ENCODE measurements at regions not wholly inside any gene's neighbourhood (a gene's known extent, or its start where the extent isn't known, plus 50 kb on each side); places are given as distances from the start of the nearest gene placed in this dataset.

DNA sequence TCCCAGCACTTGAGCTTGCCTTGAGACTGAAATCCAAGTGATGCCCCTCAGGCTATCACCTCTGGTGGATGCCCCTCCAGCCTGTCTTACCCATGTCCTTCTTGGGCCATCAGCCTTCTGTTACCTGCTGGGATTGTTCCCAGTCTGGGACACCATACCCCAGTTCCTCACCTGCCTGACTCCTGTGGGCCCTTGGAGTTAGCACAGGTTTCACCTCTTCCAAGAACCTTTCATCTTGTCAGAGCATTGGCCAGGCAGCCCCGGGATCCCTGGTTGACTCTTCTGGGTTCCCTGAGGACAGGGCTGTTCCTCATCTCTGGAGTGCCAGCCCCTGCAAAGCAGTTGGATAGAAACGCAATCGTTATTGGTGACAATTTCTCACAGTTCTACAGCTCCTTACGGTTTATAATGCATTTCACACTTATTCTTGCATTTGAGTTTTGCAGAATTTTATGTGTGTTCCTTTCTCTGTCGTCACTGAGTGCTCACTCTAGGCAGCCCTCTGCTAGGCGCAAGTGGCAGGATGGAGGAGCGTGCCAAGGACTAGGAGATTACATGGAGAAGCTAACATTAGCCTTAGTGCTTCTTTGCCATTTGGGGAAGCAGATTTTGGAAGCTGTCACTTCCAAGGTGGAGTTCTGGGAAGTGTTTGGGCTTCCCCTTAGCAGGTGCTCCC lies 139.7 kb downstream of the DDX1 start:
- H3K27ac ChIP-seq (ENCODE audit: low read depth, low read length) = no peak overlapping the region
- no peak overlapping the region for H3K23ac ChIP-seq (ENCODE audit: insufficient read length)
- WGBS, 2 experiments (ENCODE audit: extremely low coverage in 1 of 2, insufficient coverage in 1 of 2, insufficient read length in 1 of 2, insufficient replicate concordance in 2 of 2, low coverage in 1 of 2, low lambda C conversion rate in 2 of 2, missing lambda C conversion rate in 1 of 2) = 83% methylated on average over 7 of the region's 7 CpGs; no CpG with 5 or more reads in 1 of the 2 experiments
- peaks cover 0 to 4% (median 0%) of the 10 kb centered on the region in 4 experiments; a peak in 1 of 7 replicates for H3K4me1 ChIP-seq (replicated peaks in 1 of 4; ENCODE audit: control insufficient read depth in 3 of 4, insufficient read depth in 4 of 4, low read length in 3 of 4)
- H2BK5ac ChIP-seq (ENCODE audit: low read depth, low read length) = no peak overlapping the region
- H3K4ac ChIP-seq (replicated peaks; ENCODE audit: insufficient read length, low read depth, low read length) = no peak overlapping the region
- FAIRE-seq (no peak), DNase-seq (ENCODE audit: low read depth in 1 of 2, low spot score in 2 of 2) (no peak)
- no peak overlapping the region for H2BK20ac ChIP-seq (ENCODE audit: low read length)
- ChIA-PET POLR2A (ENCODE audit: partially characterized antibody) (no interaction called here), CTCF (ENCODE audit: partially characterized antibody) (interaction anchor here (0.6 to 5.7 kb wide), 8 partner anchors 13 to 87 kb away, joined by 3 to 21 read pairs (median 3); no protein-coding TSS in a partner anchor)
- no peak overlapping the region for H3K14ac ChIP-seq (ENCODE audit: insufficient read length)
- H3K27me3 ChIP-seq (replicated peaks in 1 of 4; ENCODE audit: control insufficient read depth in 3 of 4, extremely low read depth in 1 of 4, insufficient read depth in 3 of 4, low read length in 3 of 4) = no peaks in the 10 kb centered on the region
- no peak overlapping the region for H2BK120ac ChIP-seq (replicated peaks; ENCODE audit: low read depth, low read length)
- no peak overlapping the region for H3K56ac ChIP-seq (replicated peaks; ENCODE audit: insufficient read length, low read depth, low read length)
- H2AFZ ChIP-seq (ENCODE audit: low read length) = no peak overlapping the region
- H3K9ac ChIP-seq (replicated peaks in 1 of 4; ENCODE audit: extremely low read depth in 1 of 4, low read depth in 3 of 4, low read length in 3 of 4) = no peak overlapping the region
- no peak for TF ChIP-seq NRF1 (IDR thresholded peaks at IDR 0.05; ENCODE audit: low read depth, low read length)
- no peak for TF ChIP-seq ZNF274 (IDR thresholded peaks at IDR 0.05; ENCODE audit: borderline replicate concordance, extremely low read depth, low read length)
- TF ChIP-seq RXRA (IDR thresholded peaks at IDR 0.05; ENCODE audit: insufficient read depth, low read depth, low read length) = no peak
- TF ChIP-seq, protein P1, sequence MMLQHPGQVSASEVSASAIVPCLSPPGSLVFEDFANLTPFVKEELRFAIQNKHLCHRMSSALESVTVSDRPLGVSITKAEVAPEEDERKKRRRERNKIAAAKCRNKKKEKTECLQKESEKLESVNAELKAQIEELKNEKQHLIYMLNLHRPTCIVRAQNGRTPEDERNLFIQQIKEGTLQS (IDR thresholded peaks at IDR 0.05; ENCODE audit: insufficient read depth, low read depth, low read length) = no peak
- no peak overlapping the region for H4K8ac ChIP-seq (ENCODE audit: extremely low read depth, insufficient read depth, low read length)
- H3K36me3 ChIP-seq (ENCODE audit: control insufficient read depth in 2 of 4, insufficient read depth in 4 of 4, low read length in 3 of 4) = no peaks in the 10 kb centered on the region
- H3K79me1 ChIP-seq (ENCODE audit: low read depth, low read length) = no peaks in the 10 kb centered on the region
- H3K18ac ChIP-seq (ENCODE audit: extremely low read depth, low read length) = no peak overlapping the region
- H4K5ac ChIP-seq (ENCODE audit: insufficient read length, low read depth, low read length) = no peak overlapping the region
- H4K20me1 ChIP-seq (replicated peaks in 1 of 2; ENCODE audit: control insufficient read depth in 1 of 2, insufficient read depth in 2 of 2, low read length in 2 of 2) = no peaks in the 10 kb centered on the region
- no peaks in the 10 kb centered on the region for H3K9me3 ChIP-seq (ENCODE audit: insufficient read depth in 2 of 2, low read depth in 1 of 2, low read length in 1 of 2)
- H3K79me2 ChIP-seq (ENCODE audit: control insufficient read depth in 1 of 2, insufficient read depth in 2 of 2, low read length in 2 of 2) = no peaks in the 10 kb centered on the region
- H3K4me3 ChIP-seq (ENCODE audit: extremely low read depth in 1 of 4, insufficient read depth in 2 of 4, low read depth in 3 of 4, low read length in 4 of 4) = no peak overlapping the region
- H2BK15ac ChIP-seq (ENCODE audit: low read length) = no peak overlapping the region
- no peaks in the 10 kb centered on the region for H3K23me2 ChIP-seq (ENCODE audit: low read depth, low read length)
- H2AK5ac ChIP-seq (ENCODE audit: low read depth, low read length) = no peak overlapping the region
- no peak overlapping the region for H2BK12ac ChIP-seq (ENCODE audit: low read depth, low read length)
- no peak overlapping the region for H4K91ac ChIP-seq (replicated peaks; ENCODE audit: insufficient read length, low read length)
- no peak overlapping the region for H3K4me2 ChIP-seq (ENCODE audit: insufficient read depth in 1 of 2, low read depth in 2 of 2, low read length in 2 of 2)
